ENCODE measurements at regions not wholly inside any gene's neighbourhood (a gene's known extent, or its start where the extent isn't known, plus 50 kb on each side); places are given as distances from the start of the nearest gene placed in this dataset.

DNA sequence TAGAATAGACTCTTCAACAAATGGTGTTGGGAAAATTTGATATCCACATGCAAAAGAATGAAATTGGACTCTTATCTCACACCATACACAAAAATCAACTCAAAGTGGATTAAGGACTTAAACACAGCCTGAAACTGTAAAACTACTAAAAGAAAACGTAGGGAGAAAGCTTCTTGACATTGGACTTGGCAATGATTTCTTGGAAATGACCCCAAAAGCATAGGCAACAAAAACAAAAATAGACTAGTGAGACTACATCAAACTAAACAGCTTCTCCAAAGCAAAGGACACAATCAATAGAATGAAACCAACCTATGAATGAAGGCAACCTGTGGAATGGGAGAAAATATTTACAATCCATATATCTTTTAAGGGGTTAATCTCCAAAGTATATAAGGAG, 94.7 kb upstream of the INTU start:
- no peaks in the 10 kb centered on the region for H3K4me1 Mint-ChIP-seq (ENCODE audit: low read depth)
- no peaks in the 10 kb centered on the region for H3K9me3 Mint-ChIP-seq
- no peak overlapping the region for H3K4me3 Mint-ChIP-seq
- no peak overlapping the region for H3K27ac Mint-ChIP-seq
- no peaks in the 10 kb centered on the region for H3K36me3 Mint-ChIP-seq (ENCODE audit: insufficient read depth in 2 of 2)
- H3K27me3 Mint-ChIP-seq (ENCODE audit: low read depth), result no peaks in the 10 kb centered on the region
- no peak for DNase-seq
- ATAC-seq (replicated peaks in 1 of 2), result no peak

DNA sequence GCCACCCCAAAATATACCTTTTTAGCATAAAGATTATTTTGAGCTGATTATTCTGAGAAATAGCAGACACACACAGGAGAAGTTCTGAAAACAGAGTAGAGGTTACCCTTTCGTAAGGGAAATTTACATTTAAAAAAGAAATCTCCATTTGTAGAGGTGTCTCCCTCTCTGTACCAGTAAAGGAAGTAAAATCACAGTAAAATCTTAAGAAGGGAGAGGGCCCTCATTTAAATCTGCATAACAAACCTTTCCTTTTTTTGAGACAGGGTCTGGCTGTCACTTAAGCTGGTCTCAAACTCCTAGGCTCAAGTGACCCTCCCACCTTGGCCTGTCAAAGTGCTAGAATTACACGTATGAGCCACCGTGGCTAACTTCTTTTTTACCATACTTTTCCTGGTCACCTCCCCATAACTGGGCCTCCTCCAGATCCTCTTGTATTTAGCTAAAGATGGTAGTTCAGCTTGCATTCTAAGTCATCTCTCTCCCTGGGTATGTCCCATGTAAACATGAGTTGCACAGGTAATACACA, 92.2 kb upstream of the INTU start:
- ATAC-seq (replicated peaks in 1 of 2) (no peak), DNase-seq (no peak)
- no peaks in the 10 kb centered on the region for H3K27me3 Mint-ChIP-seq (ENCODE audit: low read depth)
- H3K9me3 Mint-ChIP-seq, result no peaks in the 10 kb centered on the region
- H3K36me3 Mint-ChIP-seq (ENCODE audit: insufficient read depth in 2 of 2), result no peaks in the 10 kb centered on the region
- H3K27ac Mint-ChIP-seq, result no peak overlapping the region
- H3K4me3 Mint-ChIP-seq, result no peak overlapping the region
- no peaks in the 10 kb centered on the region for H3K4me1 Mint-ChIP-seq (ENCODE audit: low read depth)

DNA sequence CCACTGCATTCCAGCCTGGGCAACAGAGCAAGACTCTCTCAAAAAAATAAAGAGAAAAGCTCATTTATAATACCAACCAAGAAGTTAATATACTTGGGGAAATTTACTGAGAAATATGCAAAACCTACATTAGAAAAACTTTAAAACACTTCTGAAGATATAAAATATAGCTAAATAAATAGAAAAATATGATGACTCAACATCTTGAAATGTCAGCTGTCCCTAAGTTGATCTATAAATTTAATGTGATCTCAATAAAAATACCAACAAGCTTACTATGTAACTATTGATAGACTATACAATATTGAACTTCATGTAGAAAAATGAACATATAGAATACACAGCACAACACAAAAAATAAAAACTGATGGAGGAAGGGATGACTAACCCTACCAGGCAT, 87.5 kb upstream of the INTU start:
- H3K36me3 Mint-ChIP-seq (ENCODE audit: insufficient read depth in 2 of 2), result no peaks in the 10 kb centered on the region
- H3K9me3 Mint-ChIP-seq, result no peaks in the 10 kb centered on the region
- no peaks in the 10 kb centered on the region for H3K27me3 Mint-ChIP-seq (ENCODE audit: low read depth)
- no peaks in the 10 kb centered on the region for H3K4me1 Mint-ChIP-seq (ENCODE audit: low read depth)
- no peak overlapping the region for H3K4me3 Mint-ChIP-seq
- ATAC-seq (replicated peaks in 1 of 2), result no peak
- no peak for DNase-seq
- no peak overlapping the region for H3K27ac Mint-ChIP-seq

- Mint-ChIP-seq H3K4me3 (no peak overlapping the region), H3K9me3 (peaks cover 0 to 2% of the 10 kb centered on the region in 2 donors), H3K36me3 (ENCODE audit: insufficient read depth in 2 of 2) (no peaks in the 10 kb centered on the region), H3K27ac (no peak overlapping the region), H3K4me1 (ENCODE audit: low read depth) (no peaks in the 10 kb centered on the region), H3K27me3 (ENCODE audit: low read depth) (no peaks in the 10 kb centered on the region)
- ATAC-seq (replicated peaks in 1 of 2) (no peak), DNase-seq (no peak)
Observed at GRCh38 chr4:127548990-127549925, 83.5 kb upstream of the INTU start.

- Mint-ChIP-seq H3K4me1 (ENCODE audit: low read depth) (no peaks in the 10 kb centered on the region), H3K9me3 (peaks cover 0 to 2% of the 10 kb centered on the region in 2 donors), H3K27ac (no peak overlapping the region), H3K27me3 (ENCODE audit: low read depth) (no peaks in the 10 kb centered on the region), H3K4me3 (no peak overlapping the region), H3K36me3 (ENCODE audit: insufficient read depth in 2 of 2) (no peaks in the 10 kb centered on the region)
- DNase-seq (no peak), ATAC-seq (replicated peaks in 1 of 2) (no peak)
Observed at GRCh38 chr4:127555106-127555505, 77.7 kb upstream of the INTU start.

DNA sequence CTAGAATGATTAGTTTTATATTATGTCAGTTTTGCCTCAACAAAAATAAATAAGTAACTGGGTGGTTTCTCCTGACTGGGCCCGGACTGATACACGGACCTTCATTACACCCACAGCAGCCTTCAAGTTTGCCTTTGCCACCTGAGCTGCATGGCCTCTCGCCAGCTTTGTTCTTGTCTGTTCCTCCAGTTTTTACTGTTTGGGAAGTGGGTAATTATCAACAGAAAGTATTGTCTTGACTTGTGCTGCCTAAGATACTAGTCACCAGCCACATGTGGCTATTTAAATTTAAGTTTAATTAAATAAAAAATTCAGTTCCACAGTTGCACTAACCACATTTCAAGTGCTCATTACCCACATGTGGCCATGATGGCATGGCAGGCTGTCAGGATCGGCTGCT, 74.7 kb upstream of the INTU start:
- Mint-ChIP-seq H3K4me1 (ENCODE audit: low read depth) (no peaks in the 10 kb centered on the region), H3K27me3 (ENCODE audit: low read depth) (no peaks in the 10 kb centered on the region), H3K4me3 (no peak overlapping the region), H3K9me3 (no peaks in the 10 kb centered on the region), H3K27ac (no peak overlapping the region), H3K36me3 (ENCODE audit: insufficient read depth in 2 of 2) (no peaks in the 10 kb centered on the region)
- DNase-seq, result no peak
- no peak for ATAC-seq (replicated peaks in 1 of 2)

DNA sequence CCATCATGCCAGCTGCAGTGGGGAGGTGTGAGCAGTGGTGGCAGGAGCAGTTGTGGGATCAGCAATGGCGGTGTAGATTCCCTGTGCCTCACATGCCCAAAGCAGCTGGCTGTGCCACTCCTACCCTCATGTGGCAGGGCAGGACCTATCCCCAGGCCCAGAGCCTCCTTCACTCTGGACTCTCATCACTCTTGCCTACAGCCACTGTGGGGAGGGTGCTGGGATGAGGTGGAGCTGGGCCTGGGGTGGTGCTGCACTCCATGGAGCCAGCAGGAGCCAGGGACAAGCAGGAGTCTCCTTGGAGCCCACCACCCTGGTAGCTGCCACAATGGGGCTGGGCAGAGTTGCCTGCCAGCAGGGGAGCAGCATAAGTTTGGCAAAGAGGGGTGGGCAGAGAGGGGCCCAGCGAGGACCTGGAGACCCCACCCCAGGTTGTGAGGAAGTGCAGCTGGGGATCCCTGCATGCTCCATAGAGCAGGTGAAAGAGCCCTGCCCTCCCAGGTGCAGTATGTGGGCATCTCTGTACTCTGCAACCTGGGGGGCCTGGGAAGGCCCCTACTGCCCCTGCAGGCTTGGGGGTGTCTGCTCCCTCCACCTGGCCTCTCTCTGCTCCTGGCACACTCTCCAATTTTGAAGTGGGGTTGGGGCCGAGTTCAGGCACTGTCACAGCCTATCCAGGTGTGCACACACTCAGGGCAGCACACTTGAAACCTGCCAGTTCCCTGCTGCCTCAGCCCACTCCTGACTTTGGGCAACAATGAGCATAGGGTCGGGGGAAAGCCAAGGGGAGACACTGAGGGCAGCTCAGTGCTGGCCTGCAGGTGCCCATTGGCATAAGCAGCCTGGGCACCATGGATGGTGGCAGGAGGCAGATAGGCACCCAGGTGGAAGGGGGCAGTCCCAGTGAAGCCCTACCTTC, 74.0 kb upstream of the INTU start:
- no peaks in the 10 kb centered on the region for H3K9me3 Mint-ChIP-seq
- DNase-seq (no peak), ATAC-seq (replicated peaks in 1 of 2) (no peak)
- H3K27me3 Mint-ChIP-seq (ENCODE audit: low read depth), result no peaks in the 10 kb centered on the region
- no peak overlapping the region for H3K27ac Mint-ChIP-seq
- no peaks in the 10 kb centered on the region for H3K36me3 Mint-ChIP-seq (ENCODE audit: insufficient read depth in 2 of 2)
- no peak overlapping the region for H3K4me3 Mint-ChIP-seq
- no peaks in the 10 kb centered on the region for H3K4me1 Mint-ChIP-seq (ENCODE audit: low read depth)

GRCh38 chr4:127559981-127560380, 72.8 kb upstream of the INTU start:
- Mint-ChIP-seq H3K4me3 (no peak overlapping the region), H3K27ac (no peak overlapping the region), H3K36me3 (ENCODE audit: insufficient read depth in 2 of 2) (no peaks in the 10 kb centered on the region), H3K4me1 (ENCODE audit: low read depth) (no peaks in the 10 kb centered on the region), H3K9me3 (no peaks in the 10 kb centered on the region), H3K27me3 (ENCODE audit: low read depth) (no peaks in the 10 kb centered on the region)
- no peak for ATAC-seq (replicated peaks in 1 of 2)
- DNase-seq, result no peak

- no peaks in the 10 kb centered on the region for H3K4me1 Mint-ChIP-seq (ENCODE audit: low read depth)
- DNase-seq (no peak), ATAC-seq (replicated peaks in 1 of 2) (no peak)
- H3K9me3 Mint-ChIP-seq, result no peaks in the 10 kb centered on the region
- no peak overlapping the region for H3K27ac Mint-ChIP-seq
- H3K27me3 Mint-ChIP-seq (ENCODE audit: low read depth), result no peaks in the 10 kb centered on the region
- no peaks in the 10 kb centered on the region for H3K36me3 Mint-ChIP-seq (ENCODE audit: insufficient read depth in 2 of 2)
- H3K4me3 Mint-ChIP-seq, result no peak overlapping the region
Observed at GRCh38 chr4:127560755-127561154, 72.0 kb upstream of the INTU start.

- Mint-ChIP-seq H3K27ac (no peak overlapping the region), H3K4me1 (ENCODE audit: low read depth) (no peaks in the 10 kb centered on the region), H3K9me3 (no peaks in the 10 kb centered on the region), H3K27me3 (ENCODE audit: low read depth) (no peaks in the 10 kb centered on the region), H3K4me3 (no peak overlapping the region), H3K36me3 (ENCODE audit: insufficient read depth in 2 of 2) (no peaks in the 10 kb centered on the region)
- ATAC-seq (replicated peaks in 1 of 2), result no peak
- no peak for DNase-seq
Observed at GRCh38 chr4:127574643-127575042, 58.1 kb upstream of the INTU start.

DNA sequence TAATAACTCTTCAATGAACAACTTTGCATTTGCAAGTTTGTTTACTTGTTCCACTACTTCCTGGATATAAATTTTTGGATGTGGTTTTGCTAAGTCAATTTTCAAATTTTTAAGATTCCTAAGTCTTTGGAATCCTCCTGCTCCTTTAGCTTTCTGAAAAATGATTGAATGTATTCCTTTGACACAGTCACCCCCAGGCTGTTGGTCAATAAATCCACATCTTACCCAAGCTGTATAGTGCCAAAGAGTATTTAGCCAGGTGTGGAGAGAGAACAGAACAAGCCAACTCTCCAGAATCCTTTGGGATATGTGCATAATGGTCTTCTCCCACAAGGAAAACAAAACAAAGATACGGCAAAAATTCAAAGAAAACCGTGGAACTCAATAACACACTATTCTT, 56.9 kb upstream of the INTU start:
- Mint-ChIP-seq H3K36me3 (ENCODE audit: insufficient read depth in 2 of 2) (no peaks in the 10 kb centered on the region), H3K4me3 (no peak overlapping the region), H3K4me1 (ENCODE audit: low read depth) (no peaks in the 10 kb centered on the region), H3K27me3 (ENCODE audit: low read depth) (no peaks in the 10 kb centered on the region), H3K9me3 (no peaks in the 10 kb centered on the region), H3K27ac (no peak overlapping the region)
- DNase-seq (no peak), ATAC-seq (replicated peaks in 1 of 2) (no peak)

DNA sequence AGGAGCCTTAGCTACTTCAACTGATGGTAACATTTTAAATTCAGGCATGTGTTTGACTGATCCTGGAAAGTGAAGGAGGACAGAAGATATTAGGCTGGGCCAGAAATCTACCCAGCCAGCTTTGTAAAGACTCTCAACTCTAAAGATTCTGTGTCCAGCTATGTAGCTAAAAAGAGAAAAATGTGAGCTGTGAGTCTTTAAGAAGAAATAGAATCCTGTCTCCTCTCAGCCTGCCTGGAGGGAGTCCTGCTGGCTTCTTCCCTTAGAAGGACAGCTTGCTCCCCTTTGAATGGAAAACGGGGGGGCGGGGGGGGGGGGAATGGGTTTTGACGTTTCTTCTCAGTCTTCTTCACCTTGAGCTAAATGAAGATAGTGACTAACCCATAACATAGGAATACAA, 54.3 kb upstream of the INTU start:
- Mint-ChIP-seq H3K27ac (no peak overlapping the region), H3K36me3 (ENCODE audit: insufficient read depth in 2 of 2) (no peaks in the 10 kb centered on the region), H3K27me3 (ENCODE audit: low read depth) (no peaks in the 10 kb centered on the region), H3K9me3 (no peaks in the 10 kb centered on the region), H3K4me3 (no peak overlapping the region), H3K4me1 (ENCODE audit: low read depth) (no peaks in the 10 kb centered on the region)
- DNase-seq (no peak), ATAC-seq (replicated peaks in 1 of 2) (no peak)

DNA sequence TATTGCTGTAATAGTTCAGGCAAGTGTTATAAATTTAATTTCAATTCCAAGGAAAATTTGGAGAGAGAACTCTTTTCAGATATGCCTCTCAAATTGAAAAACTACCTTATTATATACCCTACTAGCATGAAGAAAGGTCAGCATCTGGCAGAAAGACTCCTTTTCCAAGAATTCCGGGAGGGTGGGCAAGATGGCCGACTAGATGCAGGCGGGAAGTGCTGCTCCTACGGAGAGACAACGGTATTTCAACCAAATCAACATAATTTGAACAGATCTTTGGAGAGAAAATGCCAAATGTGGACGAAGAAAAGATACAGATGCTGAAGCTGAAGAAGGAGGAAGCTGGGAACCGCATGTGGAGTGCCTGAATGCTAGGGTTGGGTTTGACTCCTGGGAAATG, 53.8 kb upstream of the INTU start:
- ATAC-seq (replicated peaks in 1 of 2) (no peak), DNase-seq (no peak)
- Mint-ChIP-seq H3K4me3 (no peak overlapping the region), H3K36me3 (ENCODE audit: insufficient read depth in 2 of 2) (no peaks in the 10 kb centered on the region), H3K4me1 (ENCODE audit: low read depth) (no peaks in the 10 kb centered on the region), H3K27ac (no peak overlapping the region), H3K9me3 (no peaks in the 10 kb centered on the region), H3K27me3 (ENCODE audit: low read depth) (no peaks in the 10 kb centered on the region)

Measured in activated T-cell treated with anti-CD3 and anti-CD28 coated beads, Interleukin-2, amount 50 U/mL, for 72 hours (primary cell).